Muscle layer of duodenum (tissue), 2 donors: ENCODE measurements at regions not wholly inside any gene's neighbourhood (a gene's known extent, or its start where the extent isn't known, plus 50 kb on each side); places are given as distances from the start of the nearest gene placed in this dataset.
"Not testable (repeated sequence)": the region's sequence is repeated elsewhere in the genome, so short reads cannot be mapped to it uniquely, and the experiment has no call there.

Experiments used
- H3K27ac ChIP-seq: one replicate; pipeline ENCODE4 v1.7.0; 2013; ENCODE audit warnings: mild to moderate bottlenecking, low read length
- H3K27me3 ChIP-seq: one replicate; pipeline ENCODE4 v1.7.0; 2013; ENCODE audit warnings: low read depth, mild to moderate bottlenecking, control low read depth, low read length
- H3K36me3 ChIP-seq, 2 donors: one replicate each; pipeline ENCODE4 v1.7.0; 2013; ENCODE audit warnings: low read length in 2 of 2, control low read depth in 1 of 2, mild to moderate bottlenecking in 1 of 2; ENCODE audit not compliant: insufficient read depth in 2 of 2, control insufficient read depth in 1 of 2
- H3K4me1 ChIP-seq, 2 donors: one replicate each; pipeline ENCODE4 v1.7.0; 2013; ENCODE audit warnings: low read length in 2 of 2, mild to moderate bottlenecking in 2 of 2, control low read depth in 1 of 2, moderate library complexity in 1 of 2; ENCODE audit not compliant: insufficient read depth in 2 of 2, control insufficient read depth in 1 of 2
- H3K4me3 ChIP-seq, 2 donors: one replicate each; pipeline ENCODE4 v1.7.0; 2013; ENCODE audit warnings: low read length in 2 of 2, low read depth in 1 of 2, mild to moderate bottlenecking in 1 of 2
- H3K9me3 ChIP-seq, 2 donors: one replicate each; pipeline ENCODE4 v1.7.0; 2013; ENCODE audit warnings: low read length in 2 of 2, control low read depth in 1 of 2, mild to moderate bottlenecking in 1 of 2; ENCODE audit not compliant: control insufficient read depth in 1 of 2
- donor health status: healthy.

DNA sequence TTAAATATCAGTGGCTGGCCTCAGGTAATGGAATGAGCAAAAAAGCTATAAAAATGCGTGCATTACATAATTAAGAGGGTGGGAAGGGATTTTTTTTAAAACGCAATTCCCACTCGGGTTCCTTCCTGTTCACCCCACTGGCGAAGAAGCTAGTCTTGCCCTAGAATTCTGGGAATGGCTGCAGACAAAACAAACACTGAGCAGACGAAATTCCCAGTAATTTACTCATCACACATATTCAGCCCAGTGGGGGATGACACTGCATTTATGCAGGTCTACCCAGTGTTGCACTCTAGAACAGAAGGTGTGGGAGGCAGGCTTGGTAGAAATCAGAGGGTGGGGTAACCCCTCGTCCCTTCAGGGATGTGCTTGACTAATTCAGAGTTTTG is 2695.0 kb upstream of the DEFB115 start:
- Histone ChIP-seq H3K27ac (no peak overlapping the region), H3K9me3 (peaks cover 0 to 10% of the 10 kb centered on the region in 2 donors), H3K4me1 (no peaks in the 10 kb centered on the region), H3K27me3 (peaks cover 5% of the 10 kb centered on the region), H3K4me3 (no peak overlapping the region), H3K36me3 (peaks cover 0 to 22% of the 10 kb centered on the region in 2 donors)

DNA sequence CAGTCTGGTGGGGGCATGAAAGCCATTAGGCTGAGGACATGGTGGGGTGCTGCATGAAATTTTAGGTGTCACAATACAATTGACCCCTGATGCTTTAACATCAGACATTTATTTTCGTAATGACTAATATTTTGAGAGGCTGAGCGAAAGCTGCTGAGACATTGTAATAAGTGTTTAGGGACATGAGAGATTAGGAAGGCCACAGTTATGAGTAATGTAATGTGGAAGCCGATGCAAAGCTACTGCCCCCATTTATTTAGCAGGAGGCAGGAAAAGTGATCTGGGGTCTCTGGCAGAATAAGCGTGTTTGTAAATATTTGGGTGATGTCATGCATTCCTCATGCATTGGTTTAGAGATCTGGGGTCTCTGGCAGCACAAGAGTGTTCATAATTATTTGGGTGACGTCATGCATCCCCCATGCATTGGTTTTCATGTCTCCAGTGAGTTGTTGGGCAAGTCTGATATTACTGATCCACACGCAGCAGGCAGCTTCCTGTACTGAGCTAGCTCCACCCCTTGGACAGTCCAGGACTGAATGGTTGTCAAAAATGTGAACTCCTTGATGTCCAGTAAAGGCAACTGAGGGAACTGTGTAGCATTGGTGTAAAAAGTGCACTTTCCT is 2694.5 kb upstream of the DEFB115 start:
- H3K36me3 ChIP-seq = peaks cover 0 to 22% of the 10 kb centered on the region in 2 donors
- not testable (repeated sequence) for H3K4me1 ChIP-seq, H3K4me3 ChIP-seq, H3K27ac ChIP-seq, H3K27me3 ChIP-seq
- peaks cover 0 to 10% of the 10 kb centered on the region in 2 donors for H3K9me3 ChIP-seq

DNA sequence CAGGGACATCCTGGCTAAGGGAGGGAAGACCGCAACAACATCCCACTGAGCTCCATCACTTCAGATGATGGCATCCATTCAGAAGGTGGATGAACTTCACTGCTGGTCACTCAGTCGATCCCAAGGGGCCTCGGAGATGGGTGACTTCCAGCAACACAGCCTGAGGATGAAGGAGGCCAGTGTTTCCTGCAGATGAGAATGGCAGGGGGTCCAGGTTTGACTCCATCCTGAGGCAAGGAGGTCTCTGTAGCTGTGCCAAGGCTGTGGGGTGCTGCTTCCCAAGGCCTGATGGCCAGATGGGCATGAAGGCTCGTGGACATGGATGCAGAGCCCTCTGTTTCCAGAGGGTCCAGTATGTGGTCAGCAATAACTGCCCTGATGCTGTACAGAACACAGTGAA is 2693.4 kb upstream of the DEFB115 start:
- H3K36me3 ChIP-seq = peaks cover 0 to 21% of the 10 kb centered on the region in 2 donors
- not testable (repeated sequence) for H3K27me3 ChIP-seq, H3K4me3 ChIP-seq, H3K27ac ChIP-seq, H3K9me3 ChIP-seq, H3K4me1 ChIP-seq

DNA sequence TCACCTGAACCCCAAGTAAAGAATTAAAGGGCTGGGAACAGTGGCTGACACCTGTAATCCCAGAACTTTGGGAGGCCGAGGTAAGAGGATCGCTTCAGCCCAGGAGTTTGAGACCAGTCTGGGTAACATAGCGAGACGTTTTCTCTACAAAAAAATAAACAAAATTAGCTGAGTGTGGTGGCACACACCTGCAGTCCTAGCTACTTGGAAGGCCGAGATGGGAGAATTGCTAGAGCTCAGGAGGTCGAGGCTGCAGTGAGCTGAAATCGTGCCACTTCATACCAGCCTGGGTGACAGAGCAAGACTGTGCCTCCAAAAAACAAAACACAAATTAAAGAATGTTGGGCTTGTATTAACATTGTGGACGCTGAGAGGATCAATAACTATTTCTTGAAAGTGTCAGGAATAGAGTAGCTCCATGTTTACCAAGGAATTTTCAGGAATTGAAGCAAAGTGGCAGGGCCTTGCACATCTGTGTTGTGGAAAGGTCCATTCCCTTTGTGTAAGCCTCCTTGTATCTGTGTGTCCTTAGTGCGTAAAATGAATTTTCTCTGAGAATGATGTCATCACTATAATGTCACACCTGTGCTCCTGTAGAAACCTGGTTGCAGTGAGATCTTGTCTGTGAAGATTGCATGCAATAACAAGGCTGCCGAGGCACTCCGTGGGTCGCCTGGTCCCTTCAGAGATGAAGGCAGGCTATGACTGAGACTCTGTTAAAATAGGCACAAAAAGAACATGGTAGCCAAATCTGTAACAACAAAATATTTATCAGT is 2692.6 kb upstream of the DEFB115 start:
- not testable (repeated sequence) for H3K9me3 ChIP-seq, H3K27ac ChIP-seq, H3K4me1 ChIP-seq, H3K4me3 ChIP-seq, H3K27me3 ChIP-seq
- H3K36me3 ChIP-seq = peaks cover 0 to 18% of the 10 kb centered on the region in 2 donors

GRCh38 chr20:28575991-28576390 is 2681.5 kb upstream of the DEFB115 start:
- not testable (repeated sequence) for H3K27ac ChIP-seq, H3K9me3 ChIP-seq, H3K27me3 ChIP-seq, H3K36me3 ChIP-seq, H3K4me1 ChIP-seq, H3K4me3 ChIP-seq

- H3K27me3 ChIP-seq, H3K27ac ChIP-seq, H3K9me3 ChIP-seq, H3K4me1 ChIP-seq, H3K36me3 ChIP-seq, H3K4me3 ChIP-seq: not testable (repeated sequence)
Measured at GRCh38 chr20:28591680-28592079, 2665.8 kb upstream of the DEFB115 start.

GRCh38 chr20:28593383-28593782 is 2664.1 kb upstream of the DEFB115 start:
- H3K4me3 ChIP-seq, H3K36me3 ChIP-seq, H3K27ac ChIP-seq, H3K4me1 ChIP-seq, H3K27me3 ChIP-seq, H3K9me3 ChIP-seq: not testable (repeated sequence)

GRCh38 chr20:28594476-28594875 is 2663.0 kb upstream of the DEFB115 start:
- not testable (repeated sequence) for H3K27me3 ChIP-seq, H3K4me3 ChIP-seq, H3K27ac ChIP-seq, H3K9me3 ChIP-seq, H3K4me1 ChIP-seq, H3K36me3 ChIP-seq

DNA sequence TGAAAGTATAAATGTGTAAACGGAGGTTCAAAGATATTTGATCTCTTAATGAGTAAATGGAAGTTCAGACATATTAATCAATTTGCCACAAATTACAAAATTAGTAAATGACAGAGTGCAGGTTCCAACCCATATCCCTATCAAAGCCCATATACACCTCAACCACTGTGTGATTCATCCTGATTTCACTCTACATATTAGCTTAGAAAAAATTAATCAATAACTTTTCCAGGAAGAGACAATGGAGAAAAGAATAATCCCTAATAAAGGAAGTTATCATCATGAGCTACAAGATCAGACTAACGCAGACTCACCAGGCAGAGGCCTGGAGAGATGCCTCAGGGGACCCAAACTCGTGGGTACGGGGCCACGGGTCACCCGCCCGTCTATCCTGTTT is 2655.5 kb upstream of the DEFB115 start:
- Histone ChIP-seq H3K27ac (peak overlapping the region; percentile 56), H3K4me3 (peak overlapping the region; percentile 76 to 77)
- H3K36me3 ChIP-seq, H3K27me3 ChIP-seq, H3K9me3 ChIP-seq, H3K4me1 ChIP-seq: not testable (repeated sequence)

DNA sequence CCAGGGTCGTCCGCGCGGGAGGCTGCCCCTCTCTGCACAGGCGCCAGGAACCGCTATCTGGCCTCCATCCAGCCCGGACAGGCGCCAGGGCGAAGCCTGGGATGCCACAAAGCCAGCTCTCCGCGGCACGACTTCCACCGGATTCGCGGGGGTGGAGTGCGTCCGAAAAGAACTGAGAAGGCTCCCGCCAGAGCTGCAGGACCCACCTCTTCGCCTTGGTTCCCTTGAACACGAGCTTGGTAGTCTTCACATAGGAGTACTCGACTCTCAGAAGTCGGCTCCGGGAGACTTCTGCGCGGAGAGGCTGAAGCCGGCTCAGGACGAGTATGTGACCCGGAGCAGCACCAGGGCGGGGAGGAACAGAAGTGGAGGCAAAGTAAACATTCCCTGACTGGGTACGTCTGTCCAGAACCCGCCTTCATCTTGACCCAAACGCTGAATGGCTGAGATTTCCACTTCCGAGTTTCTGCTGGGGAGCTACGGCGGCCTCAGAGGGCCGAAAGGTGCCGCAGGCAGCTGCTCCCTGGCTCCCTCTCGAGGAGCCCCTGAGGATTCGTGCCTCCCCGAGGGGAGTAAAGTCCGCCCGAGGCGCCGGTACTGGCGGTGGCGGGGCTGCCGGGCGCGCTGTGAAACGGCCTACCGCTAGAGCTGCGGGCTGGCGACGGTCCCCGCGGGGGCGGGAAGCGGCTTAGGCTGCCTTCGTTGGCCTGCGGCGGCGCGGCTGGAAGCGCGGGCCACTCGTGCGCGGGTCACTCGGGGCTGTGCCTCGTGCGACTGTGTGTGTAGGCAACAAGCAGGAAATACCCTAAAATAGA is 2654.9 kb upstream of the DEFB115 start:
- H3K4me3 ChIP-seq = peak overlapping the region; percentile 76 to 77
- H3K36me3 ChIP-seq, H3K4me1 ChIP-seq, H3K9me3 ChIP-seq, H3K27me3 ChIP-seq: not testable (repeated sequence)
- H3K27ac ChIP-seq = peak overlapping the region; percentile 56

- not testable (repeated sequence) for H3K9me3 ChIP-seq, H3K27me3 ChIP-seq, H3K4me1 ChIP-seq, H3K27ac ChIP-seq, H3K36me3 ChIP-seq
- H3K4me3 ChIP-seq = peak overlapping the region in 1 of 2 donors; percentile 77
Measured at GRCh38 chr20:28603218-28603577, 2654.3 kb upstream of the DEFB115 start.
